ENCODE measurements at regions not wholly inside any gene's neighbourhood (a gene's known extent, or its start where the extent isn't known, plus 50 kb on each side); places are given as distances from the start of the nearest gene placed in this dataset.

DNA sequence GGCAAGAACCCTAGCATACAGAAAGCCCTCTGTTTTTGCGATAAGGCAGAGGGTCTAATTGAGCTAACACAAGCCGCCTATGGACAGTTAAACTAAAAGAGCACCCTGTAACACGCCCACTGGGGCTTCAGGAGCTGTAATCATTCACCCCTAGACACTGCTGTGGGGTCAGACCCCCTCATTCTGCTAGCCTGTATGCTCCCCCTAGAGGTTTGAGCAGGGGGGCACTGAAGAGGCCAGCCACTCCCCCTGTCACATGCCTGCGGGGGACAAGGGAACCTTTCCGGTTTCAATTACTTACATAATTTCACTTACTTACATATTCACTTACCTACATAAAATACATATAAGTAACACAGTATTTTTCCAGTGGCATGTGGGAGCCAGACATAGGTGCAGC, 469.5 kb upstream of the FAM241A start:
- no peak for DNase-seq (ENCODE audit: low spot score)
- H3K27ac ChIP-seq (ENCODE audit: low read depth, low read length, poor library complexity, severe bottlenecking), result no peak overlapping the region
- POLR2A ChIA-PET, result interaction anchor here (1.5 kb wide), 1 partner anchor 10 kb away, joined by 4 read pairs; no protein-coding TSS in a partner anchor
- H3K4me1 ChIP-seq (ENCODE audit: insufficient read depth, low read length, poor library complexity, severe bottlenecking), result no peaks in the 10 kb centered on the region
- TF ChIP-seq, protein P1, sequence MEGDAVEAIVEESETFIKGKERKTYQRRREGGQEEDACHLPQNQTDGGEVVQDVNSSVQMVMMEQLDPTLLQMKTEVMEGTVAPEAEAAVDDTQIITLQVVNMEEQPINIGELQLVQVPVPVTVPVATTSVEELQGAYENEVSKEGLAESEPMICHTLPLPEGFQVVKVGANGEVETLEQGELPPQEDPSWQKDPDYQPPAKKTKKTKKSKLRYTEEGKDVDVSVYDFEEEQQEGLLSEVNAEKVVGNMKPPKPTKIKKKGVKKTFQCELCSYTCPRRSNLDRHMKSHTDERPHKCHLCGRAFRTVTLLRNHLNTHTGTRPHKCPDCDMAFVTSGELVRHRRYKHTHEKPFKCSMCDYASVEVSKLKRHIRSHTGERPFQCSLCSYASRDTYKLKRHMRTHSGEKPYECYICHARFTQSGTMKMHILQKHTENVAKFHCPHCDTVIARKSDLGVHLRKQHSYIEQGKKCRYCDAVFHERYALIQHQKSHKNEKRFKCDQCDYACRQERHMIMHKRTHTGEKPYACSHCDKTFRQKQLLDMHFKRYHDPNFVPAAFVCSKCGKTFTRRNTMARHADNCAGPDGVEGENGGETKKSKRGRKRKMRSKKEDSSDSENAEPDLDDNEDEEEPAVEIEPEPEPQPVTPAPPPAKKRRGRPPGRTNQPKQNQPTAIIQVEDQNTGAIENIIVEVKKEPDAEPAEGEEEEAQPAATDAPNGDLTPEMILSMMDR (conservative IDR thresholded peaks at IDR 0.05; ENCODE audit: low read length), result no peak
- no peak for TF ChIP-seq EZH2phosphoT487 (IDR thresholded peaks at IDR 0.05; ENCODE audit: borderline replicate concordance, low read depth, low read length)
- no peak overlapping the region for H3K4me3 ChIP-seq (ENCODE audit: low read depth, low read length, poor library complexity, severe bottlenecking)
- no peak overlapping the region for H2AFZ ChIP-seq (ENCODE audit: low read length)
- no peak overlapping the region for H3K4me2 ChIP-seq (ENCODE audit: low read length)
- intact Hi-C loops (cut with micrococcal nuclease; ENCODE audit: unreplicated experiment), result no loop called here
- H3K9me3 ChIP-seq (ENCODE audit: low read length), result no peaks in the 10 kb centered on the region
- no peaks in the 10 kb centered on the region for H3K79me2 ChIP-seq (ENCODE audit: insufficient read depth, low read depth, low read length)
- no peaks in the 10 kb centered on the region for H4K20me1 ChIP-seq (ENCODE audit: insufficient read depth, low read length)
- no peaks in the 10 kb centered on the region for H3K36me3 ChIP-seq (ENCODE audit: insufficient read depth, low read length)
- CTCF ChIA-PET (ENCODE audit: unreplicated experiment), result no interaction called here
- BruUV-seq (replicated peaks), result no TSS peak
- no peaks in the 10 kb centered on the region for H3K9me2 ChIP-seq (ENCODE audit: insufficient read depth, low read length)

DNA sequence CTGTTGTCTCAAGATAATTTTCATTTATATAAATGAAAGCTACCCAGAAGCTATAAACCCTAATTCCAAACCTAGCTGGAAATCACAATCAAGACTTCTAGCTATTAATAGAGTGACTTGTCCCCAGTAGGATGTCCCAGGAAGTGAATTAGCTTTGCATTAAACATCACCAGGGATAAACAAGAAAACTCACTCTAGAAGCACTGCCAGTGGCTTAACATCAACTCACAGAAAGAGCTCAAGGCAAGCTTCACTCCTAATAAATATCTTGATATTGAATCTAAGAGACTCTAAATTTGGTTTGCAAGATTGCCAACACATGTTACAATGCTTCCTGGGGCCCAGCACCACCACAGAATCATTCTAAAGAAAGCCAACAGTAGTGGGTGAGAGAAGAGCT, 468.7 kb upstream of the FAM241A start:
- Histone ChIP-seq H3K9me2 (ENCODE audit: insufficient read depth, low read length) (no peaks in the 10 kb centered on the region), H3K4me1 (ENCODE audit: insufficient read depth, low read length, poor library complexity, severe bottlenecking) (no peaks in the 10 kb centered on the region), H3K4me2 (ENCODE audit: low read length) (no peak overlapping the region), H3K79me2 (ENCODE audit: insufficient read depth, low read depth, low read length) (no peaks in the 10 kb centered on the region), H3K36me3 (ENCODE audit: insufficient read depth, low read length) (no peaks in the 10 kb centered on the region), H3K27ac (ENCODE audit: low read depth, low read length, poor library complexity, severe bottlenecking) (no peak overlapping the region), H3K4me3 (ENCODE audit: low read depth, low read length, poor library complexity, severe bottlenecking) (no peak overlapping the region), H4K20me1 (ENCODE audit: insufficient read depth, low read length) (no peaks in the 10 kb centered on the region), H3K9me3 (ENCODE audit: low read length) (no peaks in the 10 kb centered on the region), H2AFZ (ENCODE audit: low read length) (no peak overlapping the region)
- no TSS peak for BruUV-seq (replicated peaks)
- no peak for DNase-seq (ENCODE audit: low spot score)
- intact Hi-C loops (cut with micrococcal nuclease; ENCODE audit: unreplicated experiment), result no loop called here
- TF ChIP-seq, protein P1 (conservative IDR thresholded peaks at IDR 0.05; ENCODE audit: low read length), result no peak
- CTCF ChIA-PET (ENCODE audit: unreplicated experiment), result no interaction called here
- POLR2A ChIA-PET, result interaction anchor here (1.5 kb wide), 1 partner anchor 9 kb away, joined by 4 read pairs; no protein-coding TSS in a partner anchor

DNA sequence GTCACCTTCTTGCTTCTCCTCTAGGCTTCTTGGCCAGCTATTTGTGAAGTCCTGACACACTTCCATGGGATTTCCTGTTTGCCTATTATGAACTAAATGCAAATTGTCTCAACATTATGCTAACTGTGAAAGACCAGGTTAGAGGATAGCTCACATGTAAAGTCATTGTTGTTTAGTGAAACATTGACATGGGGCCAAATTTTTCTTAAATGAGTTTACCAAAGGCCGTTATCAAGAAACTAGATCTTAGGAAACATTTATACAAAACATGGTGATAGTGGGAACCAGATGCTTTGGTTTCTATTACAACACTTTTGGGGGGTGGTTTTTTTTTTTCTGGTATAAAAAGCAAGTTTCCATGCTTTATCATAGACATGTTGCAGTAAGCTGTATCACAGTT, 466.8 kb upstream of the FAM241A start:
- H3K9me2 ChIP-seq (ENCODE audit: insufficient read depth, low read length), result no peaks in the 10 kb centered on the region
- BruUV-seq (replicated peaks), result no TSS peak
- no peaks in the 10 kb centered on the region for H3K9me3 ChIP-seq (ENCODE audit: low read length)
- no peak overlapping the region for H3K27ac ChIP-seq (ENCODE audit: low read depth, low read length, poor library complexity, severe bottlenecking)
- H3K79me2 ChIP-seq (ENCODE audit: insufficient read depth, low read depth, low read length), result no peaks in the 10 kb centered on the region
- DNase-seq (ENCODE audit: low spot score), result no peak
- H3K4me1 ChIP-seq (ENCODE audit: insufficient read depth, low read length, poor library complexity, severe bottlenecking), result no peaks in the 10 kb centered on the region
- no peak overlapping the region for H2AFZ ChIP-seq (ENCODE audit: low read length)
- H3K4me2 ChIP-seq (ENCODE audit: low read length), result no peak overlapping the region
- CTCF ChIA-PET (ENCODE audit: unreplicated experiment), result no interaction called here
- POLR2A ChIA-PET, result interaction anchor here (0.7 to 1.2 kb wide), 3 partner anchors 27 to 91 kb away, joined by 3 to 4 read pairs (median 3); no protein-coding TSS in a partner anchor
- no peaks in the 10 kb centered on the region for H3K36me3 ChIP-seq (ENCODE audit: insufficient read depth, low read length)
- no peak overlapping the region for H3K4me3 ChIP-seq (ENCODE audit: low read depth, low read length, poor library complexity, severe bottlenecking)
- intact Hi-C loops (cut with micrococcal nuclease; ENCODE audit: unreplicated experiment), result no loop called here
- TF ChIP-seq, protein P1 (conservative IDR thresholded peaks at IDR 0.05; ENCODE audit: low read length), result no peak
- TF ChIP-seq EZH2phosphoT487 (IDR thresholded peaks at IDR 0.05; ENCODE audit: borderline replicate concordance, low read depth, low read length), result no peak
- H4K20me1 ChIP-seq (ENCODE audit: insufficient read depth, low read length), result no peaks in the 10 kb centered on the region

Data from OCI-LY7 (cell line).